GM21528 (cell line): ENCODE measurements at regions not wholly inside any gene's neighbourhood (a gene's known extent, or its start where the extent isn't known, plus 50 kb on each side); places are given as distances from the start of the nearest gene placed in this dataset.
"Not testable (repeated sequence)": the region's sequence is repeated elsewhere in the genome, so short reads cannot be mapped to it uniquely, and the experiment has no call there.

Source experiments
- ATAC-seq: cut with Tn5 transposase; IDR thresholded peaks from one replicate; pipeline ENCODE4 v1.9.1; 2021; ENCODE audit warnings: mild to moderate bottlenecking, moderate library complexity; ENCODE audit not compliant: unreplicated experiment, low FRiP score

DNA sequence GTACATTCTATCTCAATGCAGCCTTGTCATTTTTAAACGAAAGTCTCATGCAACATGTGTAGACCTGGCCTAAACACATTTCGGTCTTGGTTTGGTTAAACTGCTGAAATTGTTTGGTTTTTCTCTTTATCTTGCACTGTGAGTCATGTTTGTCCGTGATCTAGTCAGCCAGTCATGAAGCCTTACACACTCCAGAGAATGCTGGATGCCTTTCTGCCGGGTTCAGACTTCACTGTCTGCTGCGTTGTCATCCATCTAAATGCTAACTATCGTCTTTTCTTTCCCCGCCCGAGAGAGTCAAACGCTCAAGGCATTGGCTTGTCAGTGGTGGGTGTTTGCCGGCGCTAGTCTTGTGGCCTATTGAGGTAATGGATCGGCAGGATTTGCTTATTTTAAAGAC, 1194.6 kb upstream of the WWC1 start:
- ATAC-seq = no peak

GRCh38 chr5:167104351-167104750, 1187.1 kb upstream of the WWC1 start:
- ATAC-seq = no peak

GRCh38 chr5:167105941-167106340, 1185.5 kb upstream of the WWC1 start:
- no peak for ATAC-seq

- no peak for ATAC-seq
Measured at GRCh38 chr5:167107684-167108083, 1183.8 kb upstream of the WWC1 start.

DNA sequence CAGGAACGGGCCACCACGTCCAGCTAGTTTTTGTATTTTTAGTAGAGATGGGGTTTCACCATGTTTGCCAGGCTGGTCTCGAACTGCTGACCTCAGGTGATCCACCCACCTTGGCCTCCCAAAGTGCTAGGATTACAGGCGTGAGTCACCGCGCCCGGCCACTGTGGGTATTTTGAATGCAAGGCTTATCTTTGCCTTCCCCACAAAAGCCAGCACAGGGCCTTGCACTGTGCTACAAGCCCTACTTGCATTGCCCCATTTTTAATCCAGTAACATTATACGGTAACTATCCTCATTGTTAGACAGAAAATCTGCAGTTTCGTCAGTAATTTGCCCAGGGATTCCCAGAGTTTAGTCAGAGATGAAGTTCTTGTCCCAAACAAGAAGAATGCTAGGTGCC, 1183.2 kb upstream of the WWC1 start:
- not testable (repeated sequence) for ATAC-seq

- no peak for ATAC-seq
Measured at GRCh38 chr5:167112556-167112955, 1178.9 kb upstream of the WWC1 start.

- no peak for ATAC-seq
Measured at GRCh38 chr5:167122267-167122666, 1169.2 kb upstream of the WWC1 start.

DNA sequence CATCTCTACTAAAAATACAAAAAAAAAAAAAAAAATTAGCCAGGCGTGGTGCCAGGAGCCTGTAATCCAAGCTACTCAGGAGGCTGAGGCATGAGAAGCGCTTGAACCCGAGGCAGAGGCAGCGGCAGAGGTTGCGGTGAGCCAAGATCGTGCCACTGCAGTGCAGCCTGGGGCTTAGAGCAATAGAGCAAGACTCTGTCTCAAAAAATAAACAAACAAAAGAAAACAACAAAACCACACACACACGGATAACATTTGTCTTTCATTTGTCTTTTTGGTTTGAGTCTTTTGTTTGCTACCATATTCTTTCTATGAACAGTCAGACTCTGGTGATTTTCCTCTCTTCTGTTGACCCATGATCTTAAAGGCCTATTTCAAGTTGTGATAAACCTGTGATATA, 1168.3 kb upstream of the WWC1 start:
- ATAC-seq = no peak

DNA sequence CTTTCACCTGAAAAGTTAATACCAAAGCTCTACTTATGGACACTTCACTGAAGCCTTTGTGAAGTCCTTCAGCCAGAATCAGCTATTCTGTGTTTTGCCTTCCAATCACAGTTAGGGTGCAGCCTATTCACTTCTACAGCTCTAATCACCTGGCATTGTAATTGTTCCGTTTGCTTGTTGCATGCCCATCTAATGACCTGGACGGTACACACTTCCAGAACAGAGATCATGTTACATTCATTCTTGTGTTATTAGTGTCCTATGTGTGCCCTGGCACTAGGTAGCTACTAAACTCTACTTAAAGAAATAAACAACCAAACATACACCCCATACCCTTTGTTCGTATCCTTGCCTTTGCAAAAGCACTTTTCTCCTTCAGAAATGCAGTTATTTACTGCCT, 1162.9 kb upstream of the WWC1 start:
- ATAC-seq = no peak

- no peak for ATAC-seq
Measured at GRCh38 chr5:167140548-167141291, 1150.7 kb upstream of the WWC1 start.

GRCh38 chr5:167143716-167144115, 1147.7 kb upstream of the WWC1 start:
- no peak for ATAC-seq

GRCh38 chr5:167145841-167146240, 1145.6 kb upstream of the WWC1 start:
- ATAC-seq = no peak

GRCh38 chr5:167147879-167148278, 1143.6 kb upstream of the WWC1 start:
- ATAC-seq = no peak

DNA sequence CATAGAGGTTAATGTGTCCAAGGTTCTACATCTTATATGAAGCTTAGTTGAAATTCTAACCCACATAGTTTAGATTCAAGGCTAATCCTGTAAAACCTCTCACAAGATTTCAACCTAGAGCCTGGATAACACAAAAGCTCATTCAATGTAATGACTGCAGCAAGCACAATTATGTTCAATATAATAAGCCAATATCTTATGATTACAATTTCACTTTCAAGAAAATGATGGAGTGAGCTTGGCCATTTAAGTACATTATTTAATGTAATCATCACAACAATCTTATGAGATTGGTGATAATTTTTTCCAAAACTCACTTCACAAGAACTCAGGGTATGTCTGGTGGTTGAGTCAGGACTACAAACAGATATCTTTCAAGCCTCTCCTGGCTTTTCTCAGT, 1140.8 kb upstream of the WWC1 start:
- no peak for ATAC-seq

DNA sequence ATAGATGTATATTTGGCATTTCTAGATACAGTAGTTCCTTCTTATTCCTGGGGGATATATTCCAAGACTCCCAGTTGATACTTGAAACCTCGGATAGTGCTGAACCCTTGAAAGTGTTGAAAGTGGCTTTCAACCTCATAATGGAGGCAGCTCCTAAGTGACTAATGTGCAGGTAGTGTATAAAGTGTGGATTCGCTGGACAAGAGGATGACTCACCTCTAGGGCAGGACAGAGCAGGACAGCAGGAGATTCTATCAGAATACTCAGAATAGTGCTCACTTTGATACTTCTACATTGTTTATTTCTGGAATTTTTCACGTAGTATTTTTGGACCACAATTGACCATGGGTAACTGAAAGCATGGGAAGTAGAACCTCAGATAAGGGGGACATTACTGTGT, 1138.9 kb upstream of the WWC1 start:
- ATAC-seq = no peak

GRCh38 chr5:167155387-167156005, 1135.9 kb upstream of the WWC1 start:
- ATAC-seq = no peak

- no peak for ATAC-seq
Measured at GRCh38 chr5:167156446-167156845, 1135.0 kb upstream of the WWC1 start.

GRCh38 chr5:167158588-167158987, 1132.9 kb upstream of the WWC1 start:
- ATAC-seq = no peak

DNA sequence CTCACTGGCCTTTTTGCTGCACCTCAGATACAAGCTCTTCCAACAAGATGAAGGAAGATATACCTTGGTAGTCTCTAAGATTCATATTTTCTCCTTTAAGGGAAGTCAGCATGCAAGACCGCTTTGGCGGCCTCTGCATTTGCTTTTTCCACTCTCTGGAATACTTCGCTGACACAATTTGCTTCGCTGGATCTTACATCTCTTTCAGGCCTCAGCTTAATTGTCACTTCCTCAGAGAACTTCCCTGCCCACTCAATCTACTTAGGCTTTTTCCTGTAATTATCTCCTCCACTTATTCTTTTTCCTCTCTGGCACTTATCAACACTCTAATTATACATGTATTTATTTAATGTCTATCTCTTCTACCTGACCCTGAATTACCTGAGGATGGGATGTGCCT, 1131.1 kb upstream of the WWC1 start:
- no peak for ATAC-seq

DNA sequence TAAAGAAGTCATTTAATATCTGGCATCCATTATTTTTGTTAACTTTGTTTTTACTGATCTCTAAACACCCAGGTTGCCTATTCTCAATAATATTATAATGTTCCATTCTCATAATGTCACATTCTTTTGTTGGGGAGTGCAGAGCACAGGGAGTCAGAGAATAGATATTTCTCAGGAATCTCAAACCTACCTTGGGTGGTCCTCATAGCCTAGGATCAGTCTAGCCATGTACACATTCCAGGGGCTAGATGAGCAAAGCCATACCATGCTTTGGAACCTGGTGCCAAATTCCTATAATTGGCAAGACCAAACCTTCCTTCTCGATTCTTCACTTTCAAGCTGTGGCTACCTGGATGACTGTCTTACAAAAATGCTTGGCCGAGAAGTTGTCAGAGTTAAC, 1124.7 kb upstream of the WWC1 start:
- ATAC-seq = no peak

- ATAC-seq = no peak
Measured at GRCh38 chr5:167167191-167167795, 1124.2 kb upstream of the WWC1 start.

GRCh38 chr5:167168971-167169370, 1122.5 kb upstream of the WWC1 start:
- ATAC-seq = no peak
